HG03460 (cell line): ENCODE measurements at regions not wholly inside any gene's neighbourhood (a gene's known extent, or its start where the extent isn't known, plus 50 kb on each side); places are given as distances from the start of the nearest gene placed in this dataset.
A peak's percentile ranks its signal among the peaks of the same experiment; 100 is the strongest.

Source experiments
- ATAC-seq: cut with Tn5 transposase; IDR thresholded peaks from one replicate; pipeline ENCODE4 v1.9.1; 2021; ENCODE audit not compliant: unreplicated experiment

GRCh38 chr12:97321621-97322020 lies 141.0 kb upstream of the RMST start:
- ATAC-seq = no peak

GRCh38 chr12:97322388-97322787 lies 140.2 kb upstream of the RMST start:
- no peak for ATAC-seq

- ATAC-seq = no peak
Measured at GRCh38 chr12:97323154-97323553, 139.4 kb upstream of the RMST start.

GRCh38 chr12:97324471-97324870 lies 138.1 kb upstream of the RMST start:
- ATAC-seq = no peak

GRCh38 chr12:97335115-97335514 lies 127.5 kb upstream of the RMST start:
- no peak for ATAC-seq

- no peak for ATAC-seq
Measured at GRCh38 chr12:97336900-97337751, 125.5 kb upstream of the RMST start.

- no peak for ATAC-seq
Measured at GRCh38 chr12:97342130-97342529, 120.5 kb upstream of the RMST start.

- no peak for ATAC-seq
Measured at GRCh38 chr12:97347956-97348355, 114.6 kb upstream of the RMST start.

- no peak for ATAC-seq
Measured at GRCh38 chr12:97358361-97358760, 104.2 kb upstream of the RMST start.

GRCh38 chr12:97359021-97359690 lies 103.4 kb upstream of the RMST start:
- no peak for ATAC-seq

GRCh38 chr12:97363693-97364092 lies 98.9 kb upstream of the RMST start:
- ATAC-seq = no peak

- ATAC-seq = no peak
Measured at GRCh38 chr12:97368462-97369163, 94.0 kb upstream of the RMST start.

GRCh38 chr12:97375310-97375709 lies 87.3 kb upstream of the RMST start:
- ATAC-seq = no peak

GRCh38 chr12:97380440-97380839 lies 82.2 kb upstream of the RMST start:
- ATAC-seq = no peak

GRCh38 chr12:97385121-97385520 lies 77.5 kb upstream of the RMST start:
- no peak for ATAC-seq

- ATAC-seq = no peak
Measured at GRCh38 chr12:97386133-97386581, 76.4 kb upstream of the RMST start.

GRCh38 chr12:97387844-97388243 lies 74.8 kb upstream of the RMST start:
- no peak for ATAC-seq

- no peak for ATAC-seq
Measured at GRCh38 chr12:97394657-97395056, 67.9 kb upstream of the RMST start.

GRCh38 chr12:97397008-97397407 lies 65.6 kb upstream of the RMST start:
- no peak for ATAC-seq

GRCh38 chr12:97398704-97399103 lies 63.9 kb upstream of the RMST start:
- no peak for ATAC-seq

GRCh38 chr12:97404093-97404492 lies 58.5 kb upstream of the RMST start:
- ATAC-seq = no peak

- peak; percentile 83 for ATAC-seq
Measured at GRCh38 chr12:97404543-97404942, 58.1 kb upstream of the RMST start.
